Gastroesophageal sphincter (tissue), 3 donors: ENCODE measurements at regions not wholly inside any gene's neighbourhood (a gene's known extent, or its start where the extent isn't known, plus 50 kb on each side); places are given as distances from the start of the nearest gene placed in this dataset.

ENCODE experiments used
- CTCF ChIP-seq, 4 experiments: fragments of 200-600 bp in 2 of 4; fragments of 450-650 bp in 2 of 4; sonication (generic) in 1 of 4; IDR thresholded peaks; one replicate each; pipeline ENCODE4 v1.5.1; 2017 to 2019; ENCODE audit warnings: antibody characterized with exemption in 4 of 4, mild to moderate bottlenecking in 2 of 4, moderate library complexity in 2 of 4
- EP300 ChIP-seq: sonication (generic); formaldehyde crosslinking; IDR thresholded peaks from one replicate; pipeline ENCODE4 v1.6.1; 2017; ENCODE audit warnings: antibody characterized with exemption, mild to moderate bottlenecking
- POLR2A ChIP-seq, 2 donors: fragments of 450-650 bp; IDR thresholded peaks; one replicate each; pipeline ENCODE4 v1.6.1; 2017; ENCODE audit warnings: antibody characterized with exemption in 2 of 2, mild to moderate bottlenecking in 2 of 2, moderate library complexity in 1 of 2
- POLR2AphosphoS5 ChIP-seq: sonication (generic); formaldehyde crosslinking; IDR thresholded peaks from one replicate; pipeline ENCODE4 v1.6.1; 2017; ENCODE audit warnings: antibody characterized with exemption

- no peak for TF ChIP-seq CTCF (IDR thresholded peaks at IDR 0.05)
- TF ChIP-seq POLR2AphosphoS5 = no peak
- no peak for TF ChIP-seq POLR2A (IDR thresholded peaks at IDR 0.05)
- TF ChIP-seq EP300 = no peak
Observed at GRCh38 chr6:131394768-131395432, 178.1 kb upstream of the ARG1 start.
